GM06990 (cell line): ENCODE measurements at regions not wholly inside any gene's neighbourhood (a gene's known extent, or its start where the extent isn't known, plus 50 kb on each side); places are given as distances from the start of the nearest gene placed in this dataset.

Experiments
- DNase-seq: peaks from one replicate; pipeline ENCODE4 v3.0.0-alpha.2; 2011; ENCODE audit not compliant: insufficient read length; ENCODE audit errors: extremely low read depth
- H3K27me3 ChIP-seq: replicated peaks from 2 replicates; pipeline ENCODE4 v1.6.0; 2011; ENCODE audit warnings: low read length; ENCODE audit not compliant: control insufficient read depth, insufficient read depth
- H3K36me3 ChIP-seq: 2 replicates; pipeline ENCODE4 v1.5.1; 2011; ENCODE audit warnings: low read length; ENCODE audit not compliant: control insufficient read depth, insufficient read depth
- H3K4me3 ChIP-seq: replicated peaks from 2 replicates; pipeline ENCODE4 v1.5.1; 2011; ENCODE audit warnings: low read depth, mild to moderate bottlenecking, control low read depth, low read length
- CTCF ChIP-seq: IDR thresholded peaks from 2 replicates; pipeline ENCODE4 v1.5.1; 2011; ENCODE audit warnings: low read length, control low read depth, mild to moderate bottlenecking, inconsistent platforms; ENCODE audit not compliant: insufficient read depth, poor library complexity, severe bottlenecking

GRCh38 chr12:115411121-115411520 lies 727.1 kb upstream of the TBX3 start:
- Histone ChIP-seq H3K36me3 (no peaks in the 10 kb centered on the region), H3K4me3 (no peak overlapping the region), H3K27me3 (no peaks in the 10 kb centered on the region)
- DNase-seq = no peak
- TF ChIP-seq CTCF = no peak

GRCh38 chr12:115408642-115409041 lies 724.7 kb upstream of the TBX3 start:
- TF ChIP-seq CTCF = no peak
- DNase-seq = no peak
- no peaks in the 10 kb centered on the region for H3K36me3 ChIP-seq
- H3K4me3 ChIP-seq = no peak overlapping the region
- H3K27me3 ChIP-seq = no peaks in the 10 kb centered on the region

- DNase-seq = no peak
- TF ChIP-seq CTCF = no peak
- no peak overlapping the region for H3K4me3 ChIP-seq
- no peaks in the 10 kb centered on the region for H3K27me3 ChIP-seq
- H3K36me3 ChIP-seq = no peaks in the 10 kb centered on the region
Measured at GRCh38 chr12:115407723-115408122, 723.7 kb upstream of the TBX3 start.

GRCh38 chr12:115407036-115407435 lies 723.1 kb upstream of the TBX3 start:
- Histone ChIP-seq H3K36me3 (no peaks in the 10 kb centered on the region), H3K4me3 (no peak overlapping the region), H3K27me3 (no peaks in the 10 kb centered on the region)
- no peak for DNase-seq
- no peak for TF ChIP-seq CTCF

GRCh38 chr12:115405471-115405860 lies 721.5 kb upstream of the TBX3 start:
- no peak for DNase-seq
- no peaks in the 10 kb centered on the region for H3K36me3 ChIP-seq
- no peak for TF ChIP-seq CTCF
- no peak overlapping the region for H3K4me3 ChIP-seq
- no peaks in the 10 kb centered on the region for H3K27me3 ChIP-seq

GRCh38 chr12:115404761-115405470 lies 720.9 kb upstream of the TBX3 start:
- H3K36me3 ChIP-seq = no peaks in the 10 kb centered on the region
- no peak for DNase-seq

More at GRCh38 chr12:115404761-115405470, 720.9 kb upstream of the TBX3 start:
- TF ChIP-seq CTCF = no peak
- H3K4me3 ChIP-seq = no peak overlapping the region
- H3K27me3 ChIP-seq = no peaks in the 10 kb centered on the region
